ENCODE measurements at regions not wholly inside any gene's neighbourhood (a gene's known extent, or its start where the extent isn't known, plus 50 kb on each side); places are given as distances from the start of the nearest gene placed in this dataset.

GRCh38 chr16:65679785-65680184 is 557.9 kb upstream of the CDH11 start:
- CTCF ChIA-PET = no interaction called here
- POLR2A ChIA-PET = no interaction called here

- CTCF ChIA-PET = no interaction called here
- POLR2A ChIA-PET = no interaction called here
Measured at GRCh38 chr16:65675161-65675560, 553.3 kb upstream of the CDH11 start.

GRCh38 chr16:65672960-65673359 is 551.1 kb upstream of the CDH11 start:
- ChIA-PET POLR2A (no interaction called here), CTCF (no interaction called here)

GRCh38 chr16:65671071-65671470 is 549.2 kb upstream of the CDH11 start:
- ChIA-PET CTCF (no interaction called here), POLR2A (no interaction called here)

- CTCF ChIA-PET = no interaction called here
- POLR2A ChIA-PET = no interaction called here
Measured at GRCh38 chr16:65668064-65668595, 546.3 kb upstream of the CDH11 start.

- CTCF ChIA-PET = no interaction called here
Measured at GRCh38 chr16:65667011-65667578, 545.2 kb upstream of the CDH11 start.

GRCh38 chr16:65666132-65666941 is 544.5 kb upstream of the CDH11 start:
- CTCF ChIA-PET = no interaction called here
- POLR2A ChIA-PET = no interaction called here

More at GRCh38 chr16:65667011-65667578, 545.2 kb upstream of the CDH11 start:
- POLR2A ChIA-PET = no interaction called here

- ChIA-PET CTCF (no interaction called here), POLR2A (no interaction called here)
Measured at GRCh38 chr16:65665586-65665985, 543.7 kb upstream of the CDH11 start.

- ChIA-PET CTCF (no interaction called here), POLR2A (no interaction called here)
Measured at GRCh38 chr16:65663774-65664173, 541.9 kb upstream of the CDH11 start.

GRCh38 chr16:65662256-65662655 is 540.4 kb upstream of the CDH11 start:
- CTCF ChIA-PET = no interaction called here
- POLR2A ChIA-PET = no interaction called here

GRCh38 chr16:65661558-65661957 is 539.7 kb upstream of the CDH11 start:
- ChIA-PET POLR2A (no interaction called here), CTCF (no interaction called here)

- CTCF ChIA-PET = no interaction called here
- POLR2A ChIA-PET = no interaction called here
Measured at GRCh38 chr16:65660390-65660789, 538.5 kb upstream of the CDH11 start.

- CTCF ChIA-PET = no interaction called here
- POLR2A ChIA-PET = no interaction called here
Measured at GRCh38 chr16:65659758-65660157, 537.9 kb upstream of the CDH11 start.

- CTCF ChIA-PET = no interaction called here
- POLR2A ChIA-PET = no interaction called here
Measured at GRCh38 chr16:65658787-65659220, 536.9 kb upstream of the CDH11 start.

- POLR2A ChIA-PET = no interaction called here
Measured at GRCh38 chr16:65658349-65658748, 536.5 kb upstream of the CDH11 start.

GRCh38 chr16:65657556-65657955 is 535.7 kb upstream of the CDH11 start:
- ChIA-PET CTCF (no interaction called here), POLR2A (no interaction called here)

More at GRCh38 chr16:65658349-65658748, 536.5 kb upstream of the CDH11 start:
- CTCF ChIA-PET = no interaction called here

- ChIA-PET CTCF (no interaction called here), POLR2A (no interaction called here)
Measured at GRCh38 chr16:65657071-65657494, 535.2 kb upstream of the CDH11 start.

GRCh38 chr16:65655802-65656201 is 533.9 kb upstream of the CDH11 start:
- CTCF ChIA-PET = no interaction called here
- POLR2A ChIA-PET = no interaction called here

- ChIA-PET POLR2A (no interaction called here), CTCF (no interaction called here)
Measured at GRCh38 chr16:65648101-65648500, 526.2 kb upstream of the CDH11 start.

GRCh38 chr16:65644821-65645220 is 523.0 kb upstream of the CDH11 start:
- ChIA-PET CTCF (no interaction called here), POLR2A (no interaction called here)

- ChIA-PET POLR2A (interaction anchor here (0.6 kb wide), 1 partner anchor 9 kb away, joined by 3 read pairs; no protein-coding TSS in a partner anchor), CTCF (no interaction called here)
Measured at GRCh38 chr16:65641762-65642289, 520.0 kb upstream of the CDH11 start.
